ENCODE measurements at regions not wholly inside any gene's neighbourhood (a gene's known extent, or its start where the extent isn't known, plus 50 kb on each side); places are given as distances from the start of the nearest gene placed in this dataset.

DNA sequence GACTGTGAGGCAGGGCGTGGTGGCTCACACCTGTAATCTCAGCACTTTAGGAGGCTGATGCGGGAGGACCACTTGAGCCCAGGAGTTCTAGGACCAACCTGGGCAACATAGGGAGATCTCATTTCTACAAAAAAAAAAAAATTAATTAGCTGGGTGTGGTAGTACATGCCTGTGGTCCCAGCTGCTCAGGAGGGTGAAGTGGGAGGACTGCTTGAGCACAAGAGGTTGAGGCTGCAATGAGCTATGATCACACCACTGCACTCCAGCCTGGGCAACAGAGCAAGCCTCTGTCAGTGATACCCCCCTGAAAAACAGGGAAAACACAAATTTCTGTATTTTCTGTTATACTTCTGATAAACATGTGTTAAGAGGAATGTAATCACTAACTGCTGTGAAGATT lies 57.8 kb upstream of the ARHGAP32 start:
- H3K27me3 ChIP-seq (ENCODE audit: control insufficient read depth, insufficient read depth, low read length) = no peaks in the 10 kb centered on the region
- no CpG with 5 or more reads among the region's 2 CpGs for WGBS (ENCODE audit: insufficient coverage)
- no peaks in the 10 kb centered on the region for H3K4me1 ChIP-seq (ENCODE audit: control insufficient read depth, insufficient read depth, low read length)
- no peaks in the 10 kb centered on the region for H3K36me3 ChIP-seq (ENCODE audit: control insufficient read depth, insufficient read depth, low read length)
- no peaks in the 10 kb centered on the region for H3K9me3 ChIP-seq (replicated peaks; ENCODE audit: control insufficient read depth, low read depth, low read length)
- no peak overlapping the region for H3K4me3 ChIP-seq (ENCODE audit: low read length)
- DNase-seq = no peak
- H3K27ac ChIP-seq (ENCODE audit: low read length) = no peak overlapping the region

GRCh38 chr11:129249351-129249750 lies 57.2 kb upstream of the ARHGAP32 start:
- DNase-seq = peak; percentile 16
- Histone ChIP-seq H3K27me3 (ENCODE audit: control insufficient read depth, insufficient read depth, low read length) (no peaks in the 10 kb centered on the region), H3K36me3 (ENCODE audit: control insufficient read depth, insufficient read depth, low read length) (no peaks in the 10 kb centered on the region), H3K4me1 (ENCODE audit: control insufficient read depth, insufficient read depth, low read length) (no peaks in the 10 kb centered on the region), H3K27ac (ENCODE audit: low read length) (no peak overlapping the region), H3K4me3 (ENCODE audit: low read length) (no peak overlapping the region), H3K9me3 (replicated peaks; ENCODE audit: control insufficient read depth, low read depth, low read length) (no peaks in the 10 kb centered on the region)
- no CpG with 5 or more reads among the region's 4 CpGs for WGBS (ENCODE audit: insufficient coverage)

GRCh38 chr11:129248618-129249017 lies 56.5 kb upstream of the ARHGAP32 start:
- Histone ChIP-seq H3K27ac (ENCODE audit: low read length) (no peak overlapping the region), H3K36me3 (ENCODE audit: control insufficient read depth, insufficient read depth, low read length) (no peaks in the 10 kb centered on the region), H3K9me3 (replicated peaks; ENCODE audit: control insufficient read depth, low read depth, low read length) (no peaks in the 10 kb centered on the region), H3K4me3 (ENCODE audit: low read length) (no peak overlapping the region), H3K4me1 (ENCODE audit: control insufficient read depth, insufficient read depth, low read length) (no peaks in the 10 kb centered on the region), H3K27me3 (ENCODE audit: control insufficient read depth, insufficient read depth, low read length) (no peaks in the 10 kb centered on the region)
- WGBS (ENCODE audit: insufficient coverage) = 20% methylated on average over 1 of the region's 4 CpGs
- DNase-seq = no peak

GRCh38 chr11:129247135-129247534 lies 55.0 kb upstream of the ARHGAP32 start:
- no peak for DNase-seq
- Histone ChIP-seq H3K27me3 (ENCODE audit: control insufficient read depth, insufficient read depth, low read length) (no peaks in the 10 kb centered on the region), H3K36me3 (ENCODE audit: control insufficient read depth, insufficient read depth, low read length) (no peaks in the 10 kb centered on the region), H3K4me1 (ENCODE audit: control insufficient read depth, insufficient read depth, low read length) (no peaks in the 10 kb centered on the region), H3K9me3 (replicated peaks; ENCODE audit: control insufficient read depth, low read depth, low read length) (no peaks in the 10 kb centered on the region), H3K4me3 (ENCODE audit: low read length) (no peak overlapping the region), H3K27ac (ENCODE audit: low read length) (no peak overlapping the region)
- WGBS (ENCODE audit: insufficient coverage) = no CpG with 5 or more reads among the region's 1 CpG

GRCh38 chr11:129242855-129243254 lies 50.7 kb upstream of the ARHGAP32 start:
- WGBS (ENCODE audit: insufficient coverage) = 93% methylated on average over 2 of the region's 2 CpGs
- Histone ChIP-seq H3K4me3 (ENCODE audit: low read length) (no peak overlapping the region), H3K36me3 (ENCODE audit: control insufficient read depth, insufficient read depth, low read length) (no peaks in the 10 kb centered on the region), H3K27ac (ENCODE audit: low read length) (no peak overlapping the region), H3K9me3 (replicated peaks; ENCODE audit: control insufficient read depth, low read depth, low read length) (no peaks in the 10 kb centered on the region), H3K27me3 (ENCODE audit: control insufficient read depth, insufficient read depth, low read length) (no peaks in the 10 kb centered on the region), H3K4me1 (ENCODE audit: control insufficient read depth, insufficient read depth, low read length) (no peaks in the 10 kb centered on the region)
- no peak for DNase-seq
